ENCODE measurements at regions not wholly inside any gene's neighbourhood (a gene's known extent, or its start where the extent isn't known, plus 50 kb on each side); places are given as distances from the start of the nearest gene placed in this dataset.

- no peak for DNase-seq
These were observed 62.4 kb upstream of the GDF10 start for GRCh38 chr10:47237316-47238260.

- no peak for DNase-seq
These were observed 61.5 kb upstream of the GDF10 start for GRCh38 chr10:47238331-47239095.

GRCh38 chr10:47239211-47239610 is 60.8 kb upstream of the GDF10 start:
- DNase-seq: no peak

GRCh38 chr10:47240173-47240572 is 59.8 kb upstream of the GDF10 start:
- DNase-seq: no peak

GRCh38 chr10:47241256-47241655 is 58.7 kb upstream of the GDF10 start:
- no peak for DNase-seq

- DNase-seq: no peak
These were observed 57.8 kb upstream of the GDF10 start for GRCh38 chr10:47241946-47242867.

GRCh38 chr10:47243356-47243755 is 56.6 kb upstream of the GDF10 start:
- no peak for DNase-seq

GRCh38 chr10:47243791-47244190 is 56.2 kb upstream of the GDF10 start:
- no peak for DNase-seq

GRCh38 chr10:47244560-47245500 is 55.2 kb upstream of the GDF10 start:
- no peak for DNase-seq

GRCh38 chr10:47245731-47246350 is 54.2 kb upstream of the GDF10 start:
- DNase-seq: no peak

- no peak for DNase-seq
These were observed 53.4 kb upstream of the GDF10 start for GRCh38 chr10:47246406-47247147.

- DNase-seq: no peak
These were observed 52.6 kb upstream of the GDF10 start for GRCh38 chr10:47247148-47248059.

- no peak for DNase-seq
These were observed 51.5 kb upstream of the GDF10 start for GRCh38 chr10:47248386-47249090.

- DNase-seq: no peak
These were observed 50.1 kb upstream of the GDF10 start for GRCh38 chr10:47249881-47250280.

All from activated T-cell treated with anti-CD3 and anti-CD28 coated beads, Interleukin-2, amount 50 U/mL, for 1 hour (primary cell).